HT-29 (cell line): ENCODE measurements at regions not wholly inside any gene's neighbourhood (a gene's known extent, or its start where the extent isn't known, plus 50 kb on each side); places are given as distances from the start of the nearest gene placed in this dataset.
"Not testable (repeated sequence)": the region's sequence is repeated elsewhere in the genome, so short reads cannot be mapped to it uniquely, and the experiment has no call there.

ENCODE experiments used
- DNase-seq: peaks from one replicate; pipeline ENCODE4 v3.0.0-alpha.2; 2015; ENCODE audit warnings: low spot score

- DNase-seq: no peak
These were observed 207.9 kb downstream of the TANC2 start for GRCh38 chr17:63173903-63174302.

GRCh38 chr17:63178530-63178929 lies 212.5 kb downstream of the TANC2 start:
- DNase-seq: no peak

- no peak for DNase-seq
These were observed 215.8 kb downstream of the TANC2 start for GRCh38 chr17:63181856-63182255.

GRCh38 chr17:63185420-63185819 lies 219.4 kb downstream of the TANC2 start:
- no peak for DNase-seq

- no peak for DNase-seq
These were observed 223.0 kb downstream of the TANC2 start for GRCh38 chr17:63189082-63189481.

GRCh38 chr17:63189930-63190329 lies 223.9 kb downstream of the TANC2 start:
- no peak for DNase-seq

GRCh38 chr17:63190821-63191370 lies 224.9 kb downstream of the TANC2 start:
- DNase-seq: no peak

- no peak for DNase-seq
These were observed 225.6 kb downstream of the TANC2 start for GRCh38 chr17:63191610-63192009.

- no peak for DNase-seq
These were observed 227.8 kb downstream of the TANC2 start for GRCh38 chr17:63193827-63194226.

GRCh38 chr17:63196772-63197335 lies 230.8 kb downstream of the TANC2 start:
- no peak for DNase-seq

GRCh38 chr17:63203652-63204051 lies 237.6 kb downstream of the TANC2 start:
- DNase-seq: no peak

GRCh38 chr17:63221939-63222338 lies 224.2 kb downstream of the CYB561 start:
- no peak for DNase-seq

- no peak for DNase-seq
These were observed 223.5 kb downstream of the CYB561 start for GRCh38 chr17:63222655-63223054.

- DNase-seq: no peak
These were observed 222.7 kb downstream of the CYB561 start for GRCh38 chr17:63223212-63223911.

- DNase-seq: no peak
These were observed 221.5 kb downstream of the CYB561 start for GRCh38 chr17:63224644-63225043.

GRCh38 chr17:63226720-63227119 lies 219.4 kb downstream of the CYB561 start:
- DNase-seq: not testable (repeated sequence)

- DNase-seq: not testable (repeated sequence)
These were observed 215.0 kb downstream of the CYB561 start for GRCh38 chr17:63231015-63231620.

GRCh38 chr17:63232565-63233310 lies 213.4 kb downstream of the CYB561 start:
- DNase-seq: no peak

GRCh38 chr17:63240106-63240505 lies 206.0 kb downstream of the CYB561 start:
- DNase-seq: no peak

- DNase-seq: no peak
These were observed 199.8 kb downstream of the CYB561 start for GRCh38 chr17:63246344-63246743.

GRCh38 chr17:63247706-63248105 lies 198.4 kb downstream of the CYB561 start:
- DNase-seq: no peak
